K562 (cell line): ENCODE measurements at regions not wholly inside any gene's neighbourhood (a gene's known extent, or its start where the extent isn't known, plus 50 kb on each side); places are given as distances from the start of the nearest gene placed in this dataset.

Experiments
- ATF1 ChIP-seq, 2 experiments: fragments of 450-650 bp in 1 of 2; IDR thresholded peaks; 2 replicates each; pipeline ENCODE4 v1.6.1; 2016; ENCODE audit warnings: missing compliant biosample characterization in 1 of 2, missing genetic modification characterization in 1 of 2
- ATF6 ChIP-seq: sonication (generic); formaldehyde crosslinking; IDR thresholded peaks from 2 replicates; pipeline ENCODE4 v1.4.0; 2020; ENCODE audit warnings: mild to moderate bottlenecking, missing genetic modification reagents
- BRF2 ChIP-seq: IDR thresholded peaks from 3 replicates; pipeline ENCODE4 v1.6.1; 2011; ENCODE audit warnings: borderline replicate concordance, mild to moderate bottlenecking; ENCODE audit not compliant: insufficient read length, insufficient read depth
- CEBPZ ChIP-seq: fragments of 150-350 bp; IDR thresholded peaks from 2 replicates; pipeline ENCODE4 v1.6.1; 2014; ENCODE audit warnings: low read depth, mild to moderate bottlenecking, low read length, borderline replicate concordance
- ETS1 ChIP-seq: conservative IDR thresholded peaks from 2 replicates; pipeline ENCODE4 v1.6.1; 2011; ENCODE audit warnings: low read depth, mild to moderate bottlenecking, low read length; ENCODE audit not compliant: control insufficient read depth
- FOSL1 ChIP-seq: fragments of 200-800 bp; sonication (Bioruptor generic); conservative IDR thresholded peaks from 2 replicates; pipeline ENCODE4 v1.6.1; 2016; ENCODE audit warnings: missing genetic modification characterization, missing compliant biosample characterization
- FUS ChIP-seq: fragments of 200-400 bp; formaldehyde crosslinking; optimal IDR thresholded peaks from 2 replicates; pipeline ENCODE3; 2017; ENCODE audit warnings: low read depth, low read length
- HOMEZ ChIP-seq: fragments of 250-450 bp; sonication (Bioruptor Pico); IDR thresholded peaks from 2 replicates; pipeline ENCODE4 v1.4.0; 2020; ENCODE audit warnings: mild to moderate bottlenecking, moderate library complexity
- SMARCB1 ChIP-seq: IDR thresholded peaks from 2 replicates; pipeline ENCODE4 v1.6.1; 2011; ENCODE audit warnings: improper control_type of control experiment, low read depth; ENCODE audit not compliant: insufficient read length
- VEZF1 ChIP-seq: fragments of 200-800 bp; sonication (Bioruptor generic); IDR thresholded peaks from 2 replicates; pipeline ENCODE4 v1.6.1; 2017; ENCODE audit warnings: missing genetic modification characterization, missing compliant biosample characterization
- ZNF143 ChIP-seq: sonication (generic); formaldehyde crosslinking; IDR thresholded peaks from 2 replicates; pipeline ENCODE4 v1.9.0; 2022; ENCODE audit warnings: mild to moderate bottlenecking, missing genetic modification reagents
- ZNF174 ChIP-seq: fragments of 250-450 bp; sonication (Bioruptor Pico); IDR thresholded peaks from 2 replicates; pipeline ENCODE4 v1.4.0; 2020; ENCODE audit warnings: mild to moderate bottlenecking
- ZNF282 ChIP-seq: sonication (generic); formaldehyde crosslinking; IDR thresholded peaks from 2 replicates; pipeline ENCODE4 v1.8.1; 2023; ENCODE audit warnings: missing genetic modification reagents
- ZNF583 ChIP-seq: fragments of 250-450 bp; sonication (Bioruptor Pico); IDR thresholded peaks from 2 replicates; pipeline ENCODE4 v1.4.0; 2020
- ZNF696 ChIP-seq: fragments of 250-450 bp; sonication (Bioruptor Pico); conservative IDR thresholded peaks from 2 replicates; pipeline ENCODE4 v1.4.0; 2020; ENCODE audit warnings: mild to moderate bottlenecking, moderate library complexity
- ZNF79 ChIP-seq: fragments of 250-450 bp; sonication (Bioruptor Pico); IDR thresholded peaks from 2 replicates; pipeline ENCODE4 v1.4.0; 2020; ENCODE audit warnings: low read depth, mild to moderate bottlenecking, moderate library complexity
- ZZZ3 ChIP-seq: fragments of 450-650 bp; IDR thresholded peaks from 2 replicates; pipeline ENCODE4 v1.6.1; 2016; ENCODE audit warnings: antibody characterized with exemption, mild to moderate bottlenecking, moderate library complexity

- TF ChIP-seq ATF6, result no peak
- TF ChIP-seq HOMEZ, result no peak
- peak; percentile 97 for TF ChIP-seq FOSL1 (tag)
- no peak for TF ChIP-seq ZNF174
- TF ChIP-seq ZNF696 (CRISPR knock-in tag), result no peak
- TF ChIP-seq VEZF1 (CRISPR knock-in tag), result no peak; the same call in 1 of the 2 replicates
- TF ChIP-seq ZNF583 (CRISPR knock-in tag), result no peak; the same call in 1 of the 2 replicates
- no peak for TF ChIP-seq ZNF79 (CRISPR knock-in tag)
- no peak for TF ChIP-seq FUS
- TF ChIP-seq ZZZ3, result no peak
- TF ChIP-seq ETS1, result no peak
- TF ChIP-seq ZNF282 (CRISPR knock-in tag), result no peak
- no peak for TF ChIP-seq ATF1 (CRISPR knock-in tag; IDR thresholded peaks at IDR 0.05)
- peak; percentile 48 for TF ChIP-seq ATF1 (tag; IDR thresholded peaks at IDR 0.05)
- no peak for TF ChIP-seq SMARCB1
- TF ChIP-seq CEBPZ, result no peak
- no peak for TF ChIP-seq BRF2
- no peak for TF ChIP-seq ZNF143 (CRISPR knock-in tag)
Measured at GRCh38 chr5:5605170-5605764, 182.8 kb downstream of the ICE1 start (continued).
